Esophagus muscularis mucosa (tissue), 4 donors: ENCODE measurements at regions not wholly inside any gene's neighbourhood (a gene's known extent, or its start where the extent isn't known, plus 50 kb on each side); places are given as distances from the start of the nearest gene placed in this dataset.

Source experiments
- DNase-seq: peaks from one replicate; pipeline ENCODE4 v3.0.0-alpha.2; 2017; ENCODE audit errors: extremely low spot score
- H3K27ac ChIP-seq, 4 donors: fragments of 200-600 bp; sonication (generic); replicated peaks in 1 of 4; 1 replicate in 3 of 4; 2 replicates in 1 of 4; pipeline ENCODE4 v1.5.1; 2016 to 2019; ENCODE audit warnings: mild to moderate bottlenecking in 1 of 4
- H3K27me3 ChIP-seq, 4 donors: fragments of 200-600 bp; sonication (generic); one replicate each; pipeline versions ENCODE4 v1.5.1 to v1.6.0; 2016 to 2019
- H3K36me3 ChIP-seq, 4 donors: fragments of 200-600 bp; sonication (generic); one replicate each; pipeline ENCODE4 v1.5.1; 2016 to 2019
- H3K4me1 ChIP-seq, 4 donors: fragments of 200-600 bp; sonication (generic); one replicate each; pipeline ENCODE4 v1.5.1; 2016 to 2019
- H3K4me3 ChIP-seq, 4 donors: fragments of 200-600 bp; sonication (generic); 1 replicate in 2 of 4; 2 replicates in 2 of 4; pipeline ENCODE4 v1.5.1; 2016 to 2019; ENCODE audit warnings: mild to moderate bottlenecking in 4 of 4, moderate library complexity in 1 of 4
- H3K9me3 ChIP-seq, 4 donors: fragments of 200-600 bp; sonication (generic); 1 replicate in 3 of 4; 2 replicates in 1 of 4; pipeline ENCODE4 v1.5.1; 2016 to 2019
- CTCF ChIP-seq, 3 experiments: fragments of 200-600 bp in 2 of 3; fragments of 450-650 bp in 1 of 3; sonication (generic) in 2 of 3; IDR thresholded peaks; one replicate each; pipeline ENCODE4 v1.5.1; 2017 to 2019; ENCODE audit warnings: antibody characterized with exemption in 3 of 3, mild to moderate bottlenecking in 2 of 3, moderate library complexity in 1 of 3
- EP300 ChIP-seq: sonication (generic); formaldehyde crosslinking; IDR thresholded peaks from one replicate; pipeline ENCODE4 v1.6.1; 2017; ENCODE audit warnings: antibody characterized with exemption
- POLR2A ChIP-seq: fragments of 450-650 bp; IDR thresholded peaks from one replicate; pipeline ENCODE4 v1.6.1; 2017; ENCODE audit warnings: antibody characterized with exemption, moderate library complexity, mild to moderate bottlenecking, low read depth
- POLR2AphosphoS5 ChIP-seq, 2 donors: sonication (generic); formaldehyde crosslinking; IDR thresholded peaks; one replicate each; pipeline ENCODE4 v1.6.1; 2017; ENCODE audit warnings: antibody characterized with exemption in 2 of 2
- WGBS: methylation state at CpG from one replicate; pipeline ENCODE4 v1.1.5; 2018; 5-methylcytosine and 5-hydroxymethylcytosine counted together
- intact Hi-C: fragments of 100-400 bp; cut with DNase I; formaldehyde crosslinking; loops from one replicate; pipeline ENCODE4 v1.15.1; 2023

- Histone ChIP-seq H3K27ac (no peak overlapping the region), H3K4me1 (no peaks in the 10 kb centered on the region), H3K27me3 (no peaks in the 10 kb centered on the region), H3K4me3 (no peak overlapping the region), H3K9me3 (no peaks in the 10 kb centered on the region), H3K36me3 (no peaks in the 10 kb centered on the region)
- TF ChIP-seq POLR2A (no peak), CTCF (IDR thresholded peaks at IDR 0.05) (no peak), POLR2AphosphoS5 (IDR thresholded peaks at IDR 0.05) (no peak), EP300 (no peak)
- intact Hi-C loops = no loop called here
- 94% methylated on average over 7 of the region's 7 CpGs for WGBS
- no peak for DNase-seq
These were observed 552.8 kb downstream of the SLITRK5 start for GRCh38 chr13:88223958-88224357.

GRCh38 chr13:88235441-88235840 lies 564.3 kb downstream of the SLITRK5 start:
- H3K27ac ChIP-seq = no peak overlapping the region
- no peak for DNase-seq
- no peaks in the 10 kb centered on the region for H3K36me3 ChIP-seq
- H3K4me1 ChIP-seq = no peaks in the 10 kb centered on the region
- H3K4me3 ChIP-seq = no peak overlapping the region
- H3K9me3 ChIP-seq = no peaks in the 10 kb centered on the region
- intact Hi-C loops = no loop called here
- H3K27me3 ChIP-seq = no peaks in the 10 kb centered on the region
- 83% methylated on average over 2 of the region's 2 CpGs for WGBS
- TF ChIP-seq EP300 (no peak), CTCF (IDR thresholded peaks at IDR 0.05) (no peak), POLR2AphosphoS5 (IDR thresholded peaks at IDR 0.05) (no peak), POLR2A (no peak)

- no peak overlapping the region for H3K4me3 ChIP-seq
- no peaks in the 10 kb centered on the region for H3K4me1 ChIP-seq
- no peaks in the 10 kb centered on the region for H3K27me3 ChIP-seq
- no peaks in the 10 kb centered on the region for H3K36me3 ChIP-seq
- no peak for TF ChIP-seq EP300
- TF ChIP-seq POLR2A = no peak
- TF ChIP-seq POLR2AphosphoS5 (IDR thresholded peaks at IDR 0.05) = no peak
- no peak for TF ChIP-seq CTCF (IDR thresholded peaks at IDR 0.05)
- DNase-seq = no peak
- no peak overlapping the region for H3K27ac ChIP-seq
- H3K9me3 ChIP-seq = no peaks in the 10 kb centered on the region
- intact Hi-C loops = no loop called here
These were observed 575.1 kb downstream of the SLITRK5 start for GRCh38 chr13:88246239-88246638.

GRCh38 chr13:88248393-88248792 lies 577.2 kb downstream of the SLITRK5 start:
- WGBS = 58% methylated on average over 4 of the region's 4 CpGs
- intact Hi-C loops = no loop called here
- no peaks in the 10 kb centered on the region for H3K36me3 ChIP-seq
- no peak overlapping the region for H3K27ac ChIP-seq
- DNase-seq = no peak
- H3K9me3 ChIP-seq = no peaks in the 10 kb centered on the region
- no peak overlapping the region for H3K4me3 ChIP-seq
- TF ChIP-seq EP300 (no peak), POLR2A (no peak), POLR2AphosphoS5 (IDR thresholded peaks at IDR 0.05) (no peak)
- H3K4me1 ChIP-seq = no peaks in the 10 kb centered on the region
- no peaks in the 10 kb centered on the region for H3K27me3 ChIP-seq

- 75% methylated on average over 3 of the region's 3 CpGs for WGBS
- Histone ChIP-seq H3K4me1 (no peaks in the 10 kb centered on the region), H3K4me3 (no peak overlapping the region), H3K9me3 (no peaks in the 10 kb centered on the region), H3K36me3 (no peaks in the 10 kb centered on the region), H3K27me3 (no peaks in the 10 kb centered on the region), H3K27ac (no peak overlapping the region)
- TF ChIP-seq EP300 = no peak
- TF ChIP-seq POLR2AphosphoS5 (IDR thresholded peaks at IDR 0.05) = no peak
- TF ChIP-seq CTCF (IDR thresholded peaks at IDR 0.05) = no peak
- no peak for TF ChIP-seq POLR2A
- intact Hi-C loops = no loop called here
- no peak for DNase-seq
These were observed 586.5 kb downstream of the SLITRK5 start for GRCh38 chr13:88257706-88258105.
